Mesothelial cell of epicardium (in vitro differentiated cells): ENCODE measurements at regions not wholly inside any gene's neighbourhood (a gene's known extent, or its start where the extent isn't known, plus 50 kb on each side); places are given as distances from the start of the nearest gene placed in this dataset.

Experiments used
- DNase-seq, 2 experiments: peaks; one replicate each; pipeline ENCODE4 v3.0.0; 2021; ENCODE audit warnings: low spot score in 2 of 2; ENCODE audit not compliant: unreplicated experiment in 2 of 2
- H3K27ac Mint-ChIP-seq: 2 replicates; pipeline ENCODE4 v1.8.0; 2021; ENCODE audit warnings: mixed read lengths
- H3K27me3 Mint-ChIP-seq: 2 replicates; pipeline ENCODE4 v1.8.0; 2021; ENCODE audit warnings: low read depth, mixed read lengths
- H3K36me3 Mint-ChIP-seq: 2 replicates; pipeline ENCODE4 v1.8.0; 2021; ENCODE audit warnings: mixed read lengths
- H3K4me1 Mint-ChIP-seq: 2 replicates; pipeline ENCODE4 v1.8.0; 2021; ENCODE audit warnings: mixed read lengths
- H3K4me3 Mint-ChIP-seq: 2 replicates; pipeline ENCODE4 v1.8.0; 2021; ENCODE audit warnings: mild to moderate bottlenecking, moderate library complexity, mixed read lengths
- H3K9me3 Mint-ChIP-seq: 2 replicates; pipeline ENCODE4 v1.8.0; 2021; ENCODE audit warnings: mixed read lengths
- CTCF ChIP-seq: fragments of 200-600 bp; sonication (generic); IDR thresholded peaks from one replicate; pipeline ENCODE4 v1.5.0; 2021; ENCODE audit warnings: antibody characterized with exemption; ENCODE audit not compliant: unreplicated experiment

- DNase-seq = no peak
- Mint-ChIP-seq H3K27me3 (peaks cover 34% of the 10 kb centered on the region), H3K9me3 (peaks cover 7% of the 10 kb centered on the region), H3K4me3 (peak overlapping the region; percentile 17), H3K27ac (no peak overlapping the region), H3K36me3 (no peaks in the 10 kb centered on the region), H3K4me1 (no peaks in the 10 kb centered on the region)
- no peak for TF ChIP-seq CTCF
Measured at GRCh38 chr10:120011359-120012130, 119.0 kb downstream of the SEC23IP start.

GRCh38 chr10:120012131-120012400 is 119.5 kb downstream of the SEC23IP start:
- H3K4me3 Mint-ChIP-seq = no peak overlapping the region
- H3K36me3 Mint-ChIP-seq = no peaks in the 10 kb centered on the region
- peaks cover 7% of the 10 kb centered on the region for H3K9me3 Mint-ChIP-seq
- no peaks in the 10 kb centered on the region for H3K4me1 Mint-ChIP-seq
- no peak overlapping the region for H3K27ac Mint-ChIP-seq
- H3K27me3 Mint-ChIP-seq = peaks cover 37% of the 10 kb centered on the region
- TF ChIP-seq CTCF = no peak
- no peak for DNase-seq

- TF ChIP-seq CTCF = no peak
- peaks cover 7% of the 10 kb centered on the region for H3K9me3 Mint-ChIP-seq
- no peak overlapping the region for H3K4me3 Mint-ChIP-seq
- H3K27me3 Mint-ChIP-seq = peaks cover 37% of the 10 kb centered on the region
- no peaks in the 10 kb centered on the region for H3K36me3 Mint-ChIP-seq
- DNase-seq = no peak
- no peaks in the 10 kb centered on the region for H3K4me1 Mint-ChIP-seq
- H3K27ac Mint-ChIP-seq = no peak overlapping the region
Measured at GRCh38 chr10:120012566-120012965, 120.0 kb downstream of the SEC23IP start.

GRCh38 chr10:120014031-120014430 is 121.5 kb downstream of the SEC23IP start:
- H3K4me1 Mint-ChIP-seq = no peaks in the 10 kb centered on the region
- H3K27ac Mint-ChIP-seq = no peak overlapping the region
- peaks cover 37% of the 10 kb centered on the region for H3K27me3 Mint-ChIP-seq
- peaks cover 7% of the 10 kb centered on the region for H3K9me3 Mint-ChIP-seq
- no peak for TF ChIP-seq CTCF
- no peaks in the 10 kb centered on the region for H3K36me3 Mint-ChIP-seq
- DNase-seq = no peak
- no peak overlapping the region for H3K4me3 Mint-ChIP-seq

GRCh38 chr10:120015064-120015463 is 122.5 kb downstream of the SEC23IP start:
- Mint-ChIP-seq H3K27ac (no peak overlapping the region), H3K4me3 (no peak overlapping the region), H3K27me3 (peaks cover 37% of the 10 kb centered on the region), H3K9me3 (peaks cover 1% of the 10 kb centered on the region), H3K36me3 (no peaks in the 10 kb centered on the region), H3K4me1 (no peaks in the 10 kb centered on the region)
- TF ChIP-seq CTCF = no peak
- no peak for DNase-seq

- Mint-ChIP-seq H3K4me3 (no peak overlapping the region), H3K9me3 (no peaks in the 10 kb centered on the region), H3K27me3 (peaks cover 28% of the 10 kb centered on the region), H3K4me1 (no peaks in the 10 kb centered on the region), H3K27ac (no peak overlapping the region), H3K36me3 (no peaks in the 10 kb centered on the region)
- TF ChIP-seq CTCF = no peak
- DNase-seq = no peak
Measured at GRCh38 chr10:120016906-120017305, 124.4 kb downstream of the SEC23IP start.
